Tongue (tissue), 1 donor: ENCODE measurements at regions not wholly inside any gene's neighbourhood (a gene's known extent, or its start where the extent isn't known, plus 50 kb on each side); places are given as distances from the start of the nearest gene placed in this dataset.
"Not testable (repeated sequence)": the region's sequence is repeated elsewhere in the genome, so short reads cannot be mapped to it uniquely, and the experiment has no call there.

Experiments
- DNase-seq: peaks from one replicate; pipeline ENCODE4 v3.0.0-alpha.2; 2015

DNA sequence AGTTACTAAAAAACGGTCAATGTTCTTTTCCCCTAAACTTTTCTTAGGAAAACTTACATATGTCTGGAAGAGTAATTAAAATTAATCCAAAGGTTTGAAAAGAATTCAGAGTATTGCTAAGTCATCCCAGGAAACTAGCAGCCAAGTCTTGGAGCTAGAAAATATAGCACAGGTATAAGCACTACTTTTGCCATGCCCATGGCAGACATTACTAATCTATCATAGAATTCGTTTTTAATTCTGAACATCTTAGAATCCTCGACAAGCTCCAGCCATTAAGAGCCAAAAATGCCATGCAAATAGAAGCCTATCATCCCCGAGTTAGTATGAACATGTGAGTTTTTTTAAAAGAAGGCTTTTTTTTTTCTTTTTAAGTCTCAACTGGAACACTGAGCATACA is 395.0 kb downstream of the ZEB2 start:
- no peak for DNase-seq

DNA sequence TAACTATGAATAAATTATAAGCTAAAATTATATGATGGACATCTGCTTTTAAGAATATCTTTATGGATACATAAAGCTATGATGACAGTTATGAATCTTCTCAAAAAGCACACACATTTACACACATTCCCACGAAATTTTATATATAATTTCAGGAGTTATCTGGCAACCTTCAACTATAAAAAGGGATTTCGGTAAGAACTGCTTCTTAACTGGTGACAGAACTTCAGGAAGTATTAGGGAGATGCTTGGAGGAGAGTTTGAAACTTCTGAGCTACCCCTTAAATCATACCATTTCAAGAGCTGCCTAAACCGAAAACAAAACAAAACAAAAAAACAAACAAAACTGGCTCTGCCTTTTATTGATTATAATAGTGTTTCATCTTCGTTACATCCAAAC is 399.4 kb downstream of the ZEB2 start:
- no peak for DNase-seq

DNA sequence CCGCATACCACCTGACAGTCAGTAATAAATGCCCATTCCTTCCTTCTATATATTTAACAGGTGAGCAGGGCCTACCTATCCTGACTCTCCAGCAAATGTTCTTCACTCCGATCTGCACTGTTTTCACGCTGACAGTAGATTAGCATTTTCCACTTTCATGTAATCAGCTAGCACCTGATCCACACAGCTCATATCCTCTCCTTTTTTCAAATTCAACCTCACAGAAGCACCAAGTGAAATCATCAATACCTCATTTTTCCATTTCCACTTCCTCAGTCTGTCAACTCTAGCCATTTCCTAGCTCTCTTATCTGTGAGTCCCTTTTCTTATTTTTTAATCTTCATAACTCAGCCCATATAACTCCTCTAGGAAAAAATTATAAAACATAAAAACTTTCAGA is 402.8 kb downstream of the ZEB2 start:
- DNase-seq, result no peak

DNA sequence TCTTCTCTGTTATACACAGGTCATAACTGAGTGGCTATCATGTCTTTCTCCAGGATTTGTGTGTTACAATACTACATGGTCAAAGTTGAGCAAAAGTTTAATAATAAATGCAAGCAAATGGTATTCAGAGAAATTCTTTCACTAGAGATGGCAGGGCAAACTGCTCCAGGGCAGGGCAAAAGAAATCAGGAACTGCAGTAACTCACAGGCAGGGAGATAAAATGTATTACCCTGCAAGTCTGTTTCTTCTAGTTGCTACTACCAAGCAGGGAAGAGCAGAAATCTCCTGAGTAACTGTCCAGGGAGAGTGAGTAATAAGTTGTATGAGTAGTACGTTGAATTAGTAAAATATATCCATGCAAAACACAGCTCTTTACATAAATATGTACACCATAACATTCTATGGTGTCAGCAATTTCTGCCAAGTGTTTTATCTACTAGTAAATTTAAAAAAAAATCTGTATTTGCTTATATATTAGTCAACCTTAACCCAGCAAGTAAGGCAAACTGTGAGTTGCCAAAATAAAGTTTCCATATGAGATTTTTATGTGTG is 404.1 kb downstream of the ZEB2 start:
- no peak for DNase-seq

DNA sequence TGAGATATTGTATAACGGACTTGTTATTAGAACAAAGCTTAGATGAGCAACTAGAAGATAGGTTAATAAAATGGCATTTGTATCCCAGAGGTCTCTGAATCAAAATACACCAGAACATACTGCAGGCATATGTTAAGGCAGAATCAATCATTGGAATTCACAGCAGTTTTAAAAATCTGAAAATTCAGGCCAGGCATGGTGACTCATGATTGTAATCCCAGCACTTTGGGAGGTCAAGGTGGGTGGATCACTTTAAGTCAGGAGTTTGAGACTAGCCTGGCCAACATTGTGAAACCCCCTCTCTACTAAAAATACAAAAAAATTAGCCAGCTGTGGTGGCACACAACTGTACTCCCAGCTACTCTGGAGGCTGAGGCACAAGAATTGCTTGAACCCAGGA is 405.2 kb downstream of the ZEB2 start:
- no peak for DNase-seq

DNA sequence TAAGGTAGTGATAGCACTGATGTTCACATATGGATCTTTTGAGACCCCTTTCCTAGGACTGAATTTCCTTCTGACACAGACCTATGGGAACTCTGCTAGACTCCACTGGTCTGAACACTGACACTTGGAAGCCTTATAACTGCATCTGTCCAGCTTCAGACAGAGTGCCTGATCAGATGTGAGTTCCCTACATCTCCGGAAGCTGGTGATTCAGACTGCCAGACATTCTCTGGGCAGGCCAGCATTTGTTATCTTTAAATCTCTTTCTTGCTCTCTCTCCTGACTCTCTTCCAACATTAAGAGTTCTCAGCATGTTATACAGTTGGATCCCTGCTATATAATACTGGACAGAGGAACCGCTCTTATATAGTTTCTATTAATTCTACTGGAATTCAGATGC is 408.5 kb downstream of the ZEB2 start:
- peak; percentile 30 for DNase-seq

DNA sequence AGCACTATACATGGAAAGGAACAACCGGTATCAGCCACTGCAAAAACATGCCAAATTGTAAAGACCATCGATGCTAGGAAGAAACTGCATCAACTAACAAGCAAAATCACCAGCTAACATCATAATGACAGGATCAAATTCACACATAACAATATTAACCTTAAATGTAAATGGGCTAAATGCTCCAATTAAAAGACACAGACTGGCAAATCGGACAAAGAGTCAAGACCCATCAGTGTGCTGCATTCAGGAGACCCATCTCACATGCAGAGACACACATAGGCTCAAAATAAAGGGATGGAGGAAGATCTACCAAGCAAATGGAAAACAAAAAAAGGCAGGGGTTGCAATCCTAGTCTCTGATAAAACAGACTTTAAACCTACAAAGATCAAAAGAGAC is 413.8 kb downstream of the ZEB2 start:
- DNase-seq, result not testable (repeated sequence)

DNA sequence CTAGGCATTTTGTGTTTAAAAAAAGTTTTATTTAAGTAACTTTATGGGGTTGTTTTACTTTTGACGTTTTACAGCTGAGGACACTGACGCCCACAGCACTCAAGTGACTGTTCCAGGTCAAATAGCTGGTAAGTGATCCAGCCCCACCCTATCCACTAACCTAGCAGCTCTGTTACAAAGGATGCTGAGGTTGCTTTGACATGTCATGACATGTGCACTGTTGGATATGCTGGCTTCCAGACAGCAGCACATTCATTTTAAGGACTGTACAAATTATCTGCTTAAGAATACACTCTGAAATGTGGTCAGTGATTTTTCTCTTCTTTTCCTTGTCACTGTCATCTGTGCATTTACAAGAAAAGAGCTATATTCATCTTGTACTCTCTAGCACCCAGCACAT is 417.5 kb downstream of the ZEB2 start:
- DNase-seq, result no peak

DNA sequence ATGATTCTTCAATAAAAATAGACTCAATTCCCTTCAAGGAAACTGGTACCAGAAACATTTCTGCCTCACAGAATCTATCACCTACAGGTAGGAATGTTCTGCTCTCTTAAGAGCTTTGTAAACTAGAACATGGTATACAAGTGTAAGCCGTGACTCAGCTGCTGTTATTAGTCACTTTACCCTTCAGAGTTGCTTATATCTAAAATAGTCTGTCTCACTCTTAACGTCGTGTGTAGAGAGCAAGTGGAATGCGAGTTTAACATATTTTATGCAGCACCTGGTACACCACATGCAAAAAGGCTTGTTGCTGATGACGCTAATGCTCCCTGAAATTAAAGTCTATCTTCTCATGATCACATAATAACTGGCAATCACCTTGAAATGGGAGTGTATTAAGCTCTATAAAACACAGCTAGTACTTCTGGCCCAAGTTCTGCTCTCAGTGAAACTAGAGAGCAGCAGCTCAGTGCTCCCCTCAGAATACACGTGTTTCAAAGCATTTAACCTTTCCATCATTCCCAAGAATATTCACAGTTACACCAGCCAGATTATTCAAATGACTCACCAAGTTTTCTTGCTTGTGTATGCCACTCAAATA is 420.0 kb downstream of the ZEB2 start:
- no peak for DNase-seq

DNA sequence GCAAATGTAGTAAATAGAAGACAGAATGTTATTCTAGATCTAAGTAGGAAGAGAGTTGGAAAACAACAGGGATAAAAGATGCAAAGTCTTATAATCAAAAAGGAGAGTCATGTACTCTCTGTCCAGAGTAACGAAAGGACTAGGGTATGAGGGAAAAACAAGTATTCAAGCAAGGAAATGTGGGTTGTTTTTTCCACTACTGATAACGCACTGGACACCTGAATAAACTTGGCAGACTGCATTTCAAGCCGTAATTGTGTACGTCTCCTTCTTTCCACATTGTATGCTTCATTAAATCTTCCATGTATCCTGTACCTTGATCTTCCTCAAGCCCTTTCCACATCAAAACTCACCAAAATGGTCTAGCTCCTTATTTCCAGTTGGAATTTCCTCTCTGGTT is 420.6 kb downstream of the ZEB2 start:
- no peak for DNase-seq

DNA sequence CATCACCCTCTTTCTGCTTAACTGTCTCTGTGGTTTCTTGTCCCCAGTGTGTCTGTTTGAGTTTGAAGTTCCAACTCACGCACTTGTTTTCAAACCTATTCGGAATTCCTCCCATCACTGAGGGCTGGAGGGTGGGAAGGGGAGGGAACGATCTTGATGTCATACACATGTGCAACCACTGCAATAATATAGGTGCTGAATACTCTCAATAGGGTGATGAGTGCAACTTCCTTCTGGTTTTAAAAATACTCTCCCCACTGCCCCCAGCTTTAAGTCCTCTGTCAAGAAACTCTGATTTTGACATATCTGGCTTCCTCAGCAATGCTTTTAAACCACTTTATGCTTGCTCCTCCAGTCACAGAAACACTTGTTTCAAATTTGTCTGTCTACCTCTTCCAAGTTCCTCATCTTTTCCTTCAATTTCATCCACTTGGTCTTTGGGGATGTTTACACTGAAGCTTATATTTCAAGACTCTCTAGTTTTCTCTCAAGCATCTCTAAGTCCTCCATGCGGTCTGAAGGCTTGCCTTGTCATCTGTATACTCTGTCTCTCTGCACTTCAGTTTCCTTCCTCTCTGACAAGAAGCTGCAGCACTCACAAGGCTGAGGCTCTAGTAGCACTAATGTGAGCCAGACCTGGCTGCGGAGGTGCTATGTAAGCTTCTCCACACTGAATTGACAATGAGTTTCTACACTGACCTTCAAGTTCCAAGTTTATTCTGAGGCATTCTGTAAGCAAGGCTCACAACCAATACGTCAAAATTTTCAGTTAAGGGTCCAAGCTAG is 422.3 kb downstream of the ZEB2 start:
- no peak for DNase-seq

DNA sequence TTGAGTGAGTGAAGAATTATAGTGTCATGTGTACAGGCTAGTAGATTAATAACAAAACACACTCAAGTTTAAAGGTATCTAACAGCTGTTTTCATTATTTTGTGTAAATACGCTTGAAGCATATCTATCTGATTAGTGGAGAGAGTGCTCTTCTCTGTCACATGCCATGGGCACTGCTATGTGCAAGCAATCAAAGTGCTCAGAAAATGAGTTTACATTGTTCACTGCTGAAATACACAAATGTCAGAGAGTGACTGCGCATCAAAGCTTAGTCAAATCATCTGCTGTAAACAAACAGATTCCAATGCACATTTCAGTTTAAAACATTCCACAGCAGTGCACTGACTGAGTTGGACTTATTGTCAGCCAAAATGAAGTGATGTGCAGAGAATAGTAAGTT is 423.4 kb downstream of the ZEB2 start:
- no peak for DNase-seq

DNA sequence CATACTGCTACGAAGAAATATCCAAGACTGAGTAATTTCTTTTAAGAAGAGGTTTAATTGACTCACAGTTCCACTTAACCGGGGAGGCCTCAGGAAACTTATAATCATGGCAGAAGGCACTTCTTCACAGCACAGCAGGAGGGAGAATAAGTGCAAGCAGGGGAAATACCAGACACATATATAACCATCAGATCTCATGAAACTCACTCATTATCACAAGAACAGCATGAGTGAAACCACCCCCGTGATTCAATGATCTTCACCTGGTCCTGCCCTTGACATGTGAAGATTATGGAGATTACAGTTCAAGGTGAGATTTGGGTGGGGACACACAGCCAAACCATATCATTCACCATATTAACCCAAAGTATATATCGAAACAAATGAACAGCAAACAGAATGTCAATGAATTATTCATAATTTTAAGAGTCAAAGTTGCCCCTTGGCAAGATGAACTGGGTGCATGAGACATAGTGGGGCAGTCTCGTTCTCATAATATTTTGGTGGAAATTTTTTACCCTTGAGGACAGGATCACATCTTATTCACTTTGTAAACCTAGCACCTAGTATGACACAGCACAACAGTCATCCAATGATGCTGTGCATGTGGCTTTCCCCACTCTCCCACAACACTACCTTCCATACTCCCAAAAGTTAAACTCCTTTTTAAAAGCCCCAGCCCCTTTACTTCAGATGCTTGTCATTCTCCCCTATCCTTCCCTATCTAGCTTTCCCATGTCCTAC is 425.3 kb downstream of the ZEB2 start:
- DNase-seq, result no peak

DNA sequence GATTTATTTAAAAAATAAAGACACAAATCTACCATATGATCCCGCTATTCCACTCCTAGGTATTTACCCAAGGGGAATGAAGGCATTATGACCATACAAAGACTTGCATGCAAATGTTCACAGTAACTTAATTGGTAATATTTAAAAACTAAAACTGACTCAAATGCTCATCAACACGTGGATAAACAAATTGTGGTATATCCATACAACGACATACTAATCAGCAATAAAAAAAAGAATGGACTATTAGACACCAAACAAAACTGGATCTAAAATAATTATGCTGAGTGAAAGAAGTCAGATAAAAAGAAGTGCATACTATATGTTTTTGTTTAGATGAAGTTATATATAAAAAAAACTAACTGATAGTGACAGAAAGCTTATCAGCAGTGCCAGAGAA is 428.3 kb downstream of the ZEB2 start:
- no peak for DNase-seq

DNA sequence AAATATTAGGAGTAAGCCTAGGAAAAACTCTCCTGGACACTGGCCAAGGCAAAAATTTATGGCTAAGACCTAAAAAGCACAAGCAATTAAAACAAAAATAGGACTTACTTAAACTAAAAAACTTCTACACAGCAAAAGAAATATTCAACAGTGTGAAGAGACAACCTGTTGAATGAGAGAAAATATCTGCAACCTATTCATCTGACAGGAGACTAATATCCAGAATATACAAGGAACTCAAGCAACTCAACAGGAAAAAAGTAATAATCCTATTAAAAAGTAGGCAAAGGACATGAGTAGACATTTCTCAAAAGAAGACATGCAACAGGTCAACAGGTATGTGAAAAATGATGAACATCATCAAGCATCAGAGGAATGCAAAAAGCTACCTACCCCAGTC is 431.1 kb downstream of the ZEB2 start:
- no peak for DNase-seq

DNA sequence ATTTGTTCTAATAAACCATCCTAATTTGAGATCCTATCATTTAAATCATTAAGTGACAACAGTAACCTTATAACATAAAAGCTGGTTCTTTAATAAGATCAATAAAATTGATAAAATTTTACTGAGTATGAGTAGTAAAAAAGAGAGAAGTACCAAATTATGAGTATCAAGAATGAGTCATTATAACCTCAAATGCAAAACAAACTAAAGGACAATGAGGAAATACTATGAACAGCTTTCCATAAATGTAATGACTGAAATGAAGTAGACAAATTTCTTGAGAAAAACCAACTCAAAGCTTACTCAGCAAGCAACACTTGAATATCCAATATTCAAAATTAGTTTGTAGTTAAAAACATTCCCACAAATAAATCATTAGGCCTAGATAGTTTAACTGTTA is 433.0 kb downstream of the ZEB2 start:
- DNase-seq, result no peak

DNA sequence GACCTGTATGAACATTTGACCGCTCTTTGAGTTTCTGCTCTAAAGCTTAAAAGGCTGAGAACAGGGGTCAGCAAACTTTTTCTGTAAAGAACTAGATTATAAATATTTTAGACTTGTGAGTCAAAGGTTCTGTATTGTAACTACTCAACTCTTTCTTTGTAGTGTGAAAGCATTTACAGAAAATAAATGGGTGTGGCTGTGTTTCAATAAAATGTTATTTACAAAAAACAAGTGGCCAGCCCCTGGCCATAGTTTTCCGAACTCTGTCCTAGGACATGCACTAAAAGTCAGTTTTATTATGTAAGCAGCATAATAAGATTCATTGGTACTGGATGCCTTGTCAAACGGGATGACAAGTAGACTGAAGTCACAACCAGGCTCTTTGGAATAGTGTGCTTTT is 434.9 kb downstream of the ZEB2 start:
- DNase-seq, result no peak

DNA sequence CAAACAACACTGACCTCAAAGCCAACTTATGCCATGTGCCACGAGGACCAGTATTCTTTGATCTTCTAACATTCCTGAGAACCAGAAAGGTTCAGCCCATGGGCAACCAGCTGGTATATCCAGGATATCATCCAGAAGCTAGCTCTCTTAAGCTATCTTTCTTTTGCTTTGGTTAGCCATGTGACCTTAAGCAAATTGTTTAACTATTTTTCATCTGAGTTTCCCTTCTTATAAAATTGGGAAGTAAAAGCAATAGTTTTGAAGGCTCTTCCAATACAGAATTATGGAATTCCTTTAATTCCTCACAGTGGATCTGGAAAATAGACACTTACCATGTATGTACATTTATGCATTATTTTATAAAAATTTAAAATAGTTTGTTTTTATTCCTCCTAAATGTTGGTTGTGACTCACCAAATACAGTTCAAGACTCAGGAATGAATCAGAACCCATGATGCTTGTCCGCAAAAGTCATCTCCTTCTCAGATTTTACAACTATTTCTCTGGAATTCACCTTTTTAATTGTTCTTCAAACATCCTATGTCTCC is 435.7 kb downstream of the ZEB2 start:
- DNase-seq, result no peak

DNA sequence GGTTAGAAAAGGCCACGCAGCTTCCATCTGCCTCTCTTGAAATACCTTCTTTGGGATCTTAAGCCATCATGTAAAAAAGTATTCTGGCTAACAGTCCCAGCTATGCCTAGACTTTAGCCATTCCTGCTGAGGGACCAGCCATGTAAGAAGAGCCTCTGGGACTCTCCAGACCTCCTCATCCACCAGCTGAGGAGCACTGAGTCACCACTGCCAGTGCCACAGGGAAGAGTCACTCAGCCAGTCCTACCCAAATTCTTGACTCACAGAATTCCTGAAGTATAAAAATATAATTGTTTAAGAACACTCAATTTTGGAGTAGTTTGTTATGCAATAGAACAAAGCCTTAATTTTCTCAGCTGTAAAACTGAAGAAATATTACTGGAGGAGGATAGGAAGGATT is 436.7 kb downstream of the ZEB2 start:
- DNase-seq, result no peak

DNA sequence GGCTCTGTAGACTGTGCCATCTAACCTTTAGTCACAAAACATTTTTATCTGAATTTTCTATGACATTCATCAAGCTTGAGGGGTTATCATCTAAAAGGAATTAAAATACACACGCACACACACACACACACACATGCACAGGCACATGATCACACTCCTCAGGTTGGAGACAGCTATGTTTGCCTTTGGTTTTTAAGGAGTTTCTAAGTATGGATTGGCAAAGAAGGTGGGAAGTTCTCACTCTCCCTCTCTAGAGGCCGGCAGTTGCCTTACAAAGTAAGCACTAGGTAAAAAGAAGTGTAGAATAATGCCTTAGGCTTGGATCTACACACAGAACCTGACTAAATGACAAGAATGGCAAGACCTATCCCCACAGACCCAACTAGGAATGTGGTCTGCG is 437.1 kb downstream of the ZEB2 start:
- no peak for DNase-seq

DNA sequence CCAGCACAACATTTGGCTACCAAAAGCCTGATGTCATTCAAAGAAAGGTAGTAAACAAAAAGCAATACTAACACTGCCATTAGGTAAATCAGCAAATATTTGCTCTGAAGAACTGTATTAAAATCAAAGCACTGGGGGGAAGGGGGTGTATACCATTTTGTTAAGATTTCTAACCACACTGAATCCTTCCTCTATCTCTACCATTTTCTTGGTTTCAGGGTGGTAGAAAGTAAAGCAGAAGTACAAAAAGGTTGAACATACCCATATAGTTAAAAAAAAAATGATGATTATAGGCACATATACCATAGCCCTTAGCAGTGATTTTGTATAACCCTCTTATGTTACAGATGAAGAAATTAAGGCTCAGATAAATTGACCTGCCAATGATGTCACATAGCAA is 437.6 kb downstream of the ZEB2 start:
- DNase-seq, result no peak

DNA sequence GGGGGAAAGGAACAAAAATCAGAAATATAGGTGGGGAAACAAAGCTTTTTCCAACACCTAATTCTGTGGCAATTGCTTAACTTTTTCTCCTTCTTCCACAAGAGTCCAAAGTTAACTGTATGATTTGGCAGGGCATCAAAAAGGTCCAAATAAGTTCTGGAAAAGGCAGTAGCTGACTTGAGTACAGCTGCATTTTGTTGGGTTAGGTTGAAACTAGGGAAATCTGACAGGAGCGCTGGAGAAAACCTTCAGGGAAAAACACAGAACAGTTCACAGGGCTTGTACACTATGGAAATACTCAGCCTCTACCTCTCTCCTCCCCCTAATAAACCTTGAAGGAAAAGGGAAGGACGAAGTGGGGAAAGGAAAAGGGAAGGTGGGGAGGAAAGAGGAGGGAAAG is 438.6 kb downstream of the ZEB2 start:
- DNase-seq, result no peak

DNA sequence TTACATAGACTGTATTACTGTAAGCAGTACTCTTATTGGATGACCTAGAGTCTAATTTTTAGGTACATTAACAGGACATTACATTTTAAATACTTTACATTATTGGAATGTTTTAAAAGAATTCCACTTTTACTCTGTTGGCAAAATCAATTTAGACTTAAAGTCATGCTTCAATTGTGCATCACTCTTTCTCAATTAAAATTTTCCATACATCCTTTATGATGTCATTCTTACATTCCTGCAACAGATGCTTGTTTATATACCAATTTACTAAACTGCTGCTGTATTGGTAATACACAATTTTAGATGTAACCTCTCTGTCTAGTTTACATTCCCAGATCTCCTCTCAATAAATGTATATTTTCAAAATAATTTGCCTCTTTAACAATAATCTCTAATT is 440.1 kb downstream of the ZEB2 start:
- no peak for DNase-seq
